ENCODE measurements at regions not wholly inside any gene's neighbourhood (a gene's known extent, or its start where the extent isn't known, plus 50 kb on each side); places are given as distances from the start of the nearest gene placed in this dataset.

GRCh38 chr2:145749556-145749955 is 1229.6 kb upstream of the ZEB2 start:
- no peak overlapping the region for H3K4me3 ChIP-seq (replicated peaks in 1 of 2; ENCODE audit: low read depth in 1 of 2, low read length in 2 of 2)
- TF ChIP-seq POLR2A (IDR thresholded peaks at IDR 0.05; ENCODE audit: borderline replicate concordance, extremely low read depth, insufficient read depth, insufficient read length) (no peak), RAD21 (IDR thresholded peaks at IDR 0.05; ENCODE audit: low read depth) (no peak), EGR1 (IDR thresholded peaks at IDR 0.05; ENCODE audit: low read depth) (no peak), MAX (IDR thresholded peaks at IDR 0.05) (no peak)
- H3K4me2 ChIP-seq (ENCODE audit: low read length), result no peak overlapping the region
- H3K27ac ChIP-seq (ENCODE audit: low read depth, low read length), result no peak overlapping the region
- H3K4me1 ChIP-seq (ENCODE audit: control insufficient read depth in 1 of 2, insufficient read depth in 2 of 2, low read length in 2 of 2), result peaks cover 3 to 10% of the 10 kb centered on the region in 2 experiments; a peak in 3 of 4 replicates
- no peaks in the 10 kb centered on the region for H4K20me1 ChIP-seq (ENCODE audit: insufficient read depth)
- H3K9ac ChIP-seq (ENCODE audit: low read length), result no peak overlapping the region
- DNase-seq (ENCODE audit: low read depth, low spot score) (no peak), ATAC-seq (no peak)
- ChIA-PET CTCF (no interaction called here), RAD21 (ENCODE audit: low non-redundant PET in 1 of 2, low total read pairs in 2 of 2, uncharacterized antibody in 2 of 2, unreplicated experiment in 2 of 2) (no interaction called here), POLR2A (no interaction called here)
- intact Hi-C loops (cut with micrococcal nuclease), result no loop called here
- no peaks in the 10 kb centered on the region for H3K9me3 ChIP-seq (ENCODE audit: control insufficient read depth in 1 of 2, insufficient read depth in 1 of 2, low read depth in 1 of 2, low read length in 2 of 2)
- H3K79me2 ChIP-seq (ENCODE audit: insufficient read depth, low read length), result no peaks in the 10 kb centered on the region
- H3K27me3 ChIP-seq (ENCODE audit: insufficient read depth, low read length), result no peaks in the 10 kb centered on the region
- BruUV-seq (replicated peaks), result no TSS peak
- H3K9me2 ChIP-seq (ENCODE audit: insufficient read depth), result no peaks in the 10 kb centered on the region
- H3K36me3 ChIP-seq (ENCODE audit: control insufficient read depth in 1 of 2, insufficient read depth in 2 of 2, low read length in 2 of 2), result no peaks in the 10 kb centered on the region
- no peak overlapping the region for H2AFZ ChIP-seq (ENCODE audit: low read depth, low read length, poor library complexity, severe bottlenecking)

- DNase-seq (ENCODE audit: low read depth, low spot score) (no peak), ATAC-seq (no peak)
- CTCF ChIA-PET, result no interaction called here
- Histone ChIP-seq H3K9ac (ENCODE audit: low read length) (no peak overlapping the region), H3K79me2 (ENCODE audit: insufficient read depth, low read length) (no peaks in the 10 kb centered on the region), H2AFZ (ENCODE audit: low read depth, low read length, poor library complexity, severe bottlenecking) (no peak overlapping the region), H4K20me1 (ENCODE audit: insufficient read depth) (no peaks in the 10 kb centered on the region), H3K4me3 (replicated peaks in 1 of 2; ENCODE audit: low read depth in 1 of 2, low read length in 2 of 2) (no peak overlapping the region), H3K9me3 (ENCODE audit: control insufficient read depth in 1 of 2, insufficient read depth in 1 of 2, low read depth in 1 of 2, low read length in 2 of 2) (no peaks in the 10 kb centered on the region), H3K4me1 (ENCODE audit: control insufficient read depth in 1 of 2, insufficient read depth in 2 of 2, low read length in 2 of 2) (peaks cover 3 to 10% of the 10 kb centered on the region in 2 experiments; a peak in 3 of 4 replicates), H3K9me2 (ENCODE audit: insufficient read depth) (no peaks in the 10 kb centered on the region), H3K27ac (ENCODE audit: low read depth, low read length) (no peak overlapping the region), H3K27me3 (ENCODE audit: insufficient read depth, low read length) (no peaks in the 10 kb centered on the region), H3K36me3 (ENCODE audit: control insufficient read depth in 1 of 2, insufficient read depth in 2 of 2, low read length in 2 of 2) (no peaks in the 10 kb centered on the region), H3K4me2 (ENCODE audit: low read length) (no peak overlapping the region)
- POLR2A ChIA-PET, result no interaction called here
- intact Hi-C loops (cut with micrococcal nuclease), result no loop called here
- BruUV-seq (replicated peaks), result no TSS peak
- RAD21 ChIA-PET (ENCODE audit: low non-redundant PET in 1 of 2, low total read pairs in 2 of 2, uncharacterized antibody in 2 of 2, unreplicated experiment in 2 of 2), result no interaction called here
- no peak for TF ChIP-seq CTCF (IDR thresholded peaks at IDR 0.05 in 2 of 3, conservative IDR thresholded peaks at IDR 0.05 in 1 of 3; ENCODE audit: borderline replicate concordance in 1 of 3, insufficient read depth in 1 of 3, low read depth in 2 of 3, low read length in 2 of 3)
- TF ChIP-seq ATF3 (IDR thresholded peaks at IDR 0.05), result no peak
- no peak for TF ChIP-seq JUND (IDR thresholded peaks at IDR 0.05)
- TF ChIP-seq ZBTB33 (IDR thresholded peaks at IDR 0.05; ENCODE audit: extremely low read depth, insufficient replicate concordance, low read length), result no peak
- no peak for TF ChIP-seq ZFX (IDR thresholded peaks at IDR 0.05)
- TF ChIP-seq SIN3A (IDR thresholded peaks at IDR 0.05; ENCODE audit: low read depth), result no peak
- TF ChIP-seq EGR1 (IDR thresholded peaks at IDR 0.05; ENCODE audit: low read depth), result no peak
- no peak for TF ChIP-seq MAX (IDR thresholded peaks at IDR 0.05)
- no peak for TF ChIP-seq ZNF274 (IDR thresholded peaks at IDR 0.05; ENCODE audit: low read depth, low read length)
- no peak for TF ChIP-seq ELF1 (IDR thresholded peaks at IDR 0.05; ENCODE audit: borderline replicate concordance, low read depth)
- no peak for TF ChIP-seq REST (IDR thresholded peaks at IDR 0.05; ENCODE audit: low read depth)
These were observed 1229.0 kb upstream of the ZEB2 start for GRCh38 chr2:145748927-145749326.
